ENCODE measurements at regions not wholly inside any gene's neighbourhood (a gene's known extent, or its start where the extent isn't known, plus 50 kb on each side); places are given as distances from the start of the nearest gene placed in this dataset.

DNA sequence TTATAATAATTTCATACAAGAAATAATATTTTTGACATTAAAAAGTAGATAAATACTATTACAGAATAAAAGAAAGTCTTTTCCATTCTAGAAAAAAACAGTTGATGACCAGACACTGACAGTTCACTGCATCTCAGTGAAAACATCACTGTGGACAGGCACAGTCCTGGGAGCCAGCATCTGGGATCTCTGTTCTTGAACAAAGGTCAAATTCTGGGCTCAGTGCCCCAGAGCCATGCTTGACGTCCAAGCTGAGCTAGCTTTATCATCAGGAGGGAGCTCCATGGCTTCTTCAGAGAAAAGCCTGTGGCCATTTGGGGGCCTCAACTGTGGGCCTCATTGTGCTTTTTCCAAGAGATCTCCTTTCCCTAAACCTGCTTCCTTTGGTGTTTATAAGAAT lies 86.1 kb upstream of the SRD5A2 start:
- Histone ChIP-seq H3K9me3 (ENCODE audit: insufficient read depth, low read depth, low read length) (no peaks in the 10 kb centered on the region), H3K27me3 (ENCODE audit: insufficient read depth, low read length) (no peaks in the 10 kb centered on the region), H3K9ac (ENCODE audit: low read length) (no peak overlapping the region), H3K27ac (ENCODE audit: low read depth, low read length) (no peak overlapping the region), H2AK5ac (ENCODE audit: low read length) (no peak overlapping the region), H2BK12ac (ENCODE audit: low read length) (no peak overlapping the region), H3K4ac (ENCODE audit: low read depth, low read length) (no peak overlapping the region), H3K4me1 (ENCODE audit: control insufficient read depth in 1 of 2, insufficient read depth in 2 of 2, low read length in 2 of 2) (no peaks in the 10 kb centered on the region), H3K4me3 (ENCODE audit: low read depth, low read length) (no peak overlapping the region), H3K79me2 (ENCODE audit: control insufficient read depth, insufficient read depth, low read length, poor library complexity) (no peaks in the 10 kb centered on the region), H2BK5ac (ENCODE audit: low read depth, low read length, poor library complexity) (no peak overlapping the region), H4K12ac (ENCODE audit: low read depth, low read length) (no peak overlapping the region), H4K8ac (ENCODE audit: low read depth, low read length) (no peak overlapping the region), H3K36me3 (ENCODE audit: control insufficient read depth in 1 of 2, insufficient read depth in 2 of 2, low read length in 2 of 2) (no peaks in the 10 kb centered on the region), H3K18ac (ENCODE audit: low read length) (no peak overlapping the region), H4K91ac (ENCODE audit: low read depth, low read length) (no peak overlapping the region), H3K79me1 (ENCODE audit: low read length) (no peaks in the 10 kb centered on the region), H3K23ac (ENCODE audit: low read length) (no peak overlapping the region), H3K4me2 (ENCODE audit: low read length) (no peak overlapping the region), H2AFZ (ENCODE audit: insufficient read depth, low read length, poor library complexity) (no peak overlapping the region), H2BK120ac (ENCODE audit: insufficient read depth, low read length, poor library complexity) (no peak overlapping the region), H3K14ac (ENCODE audit: low read length) (no peak overlapping the region)
- WGBS (ENCODE audit: extremely low coverage, insufficient coverage, insufficient read length): no CpG with 5 or more reads among the region's 1 CpG
- no peak for DNase-seq

DNA sequence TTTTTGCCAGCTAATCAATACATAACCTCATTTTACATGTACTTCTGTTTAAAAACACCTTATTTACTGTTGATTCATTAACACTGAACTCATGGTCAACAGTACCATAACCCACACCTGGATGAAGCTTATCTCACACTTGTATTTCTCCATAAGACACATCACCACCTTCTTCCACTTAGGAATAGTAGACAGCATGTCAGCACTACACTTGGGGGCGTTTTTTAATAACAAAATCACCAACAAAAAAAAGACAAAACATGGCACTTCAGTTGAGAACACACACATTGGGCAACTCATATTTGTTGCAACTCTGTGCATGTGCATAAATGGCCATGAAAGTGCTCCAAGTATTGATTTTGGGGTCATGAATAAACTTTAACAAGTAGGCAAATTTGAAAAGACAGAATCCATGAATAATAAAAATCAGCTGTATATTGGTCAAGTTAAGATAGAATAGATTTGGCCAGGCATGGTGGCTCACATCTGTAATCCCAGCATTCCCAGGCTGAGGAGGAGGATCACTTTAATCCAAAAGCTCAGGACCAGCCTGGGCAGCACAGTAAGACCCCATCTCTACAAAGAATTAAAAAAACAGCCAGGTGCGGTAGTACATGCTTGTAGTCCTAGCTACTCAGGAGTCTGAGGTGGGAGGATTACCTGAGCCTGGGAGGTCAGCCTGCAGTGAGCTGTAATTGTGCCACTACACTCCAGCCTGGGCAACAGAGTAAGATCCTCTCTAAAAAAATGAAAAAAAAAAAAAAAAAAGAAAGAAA lies 84.4 kb upstream of the SRD5A2 start:
- Histone ChIP-seq H3K79me1 (ENCODE audit: low read length) (no peaks in the 10 kb centered on the region), H2AK5ac (ENCODE audit: low read length) (no peak overlapping the region), H2BK120ac (ENCODE audit: insufficient read depth, low read length, poor library complexity) (no peak overlapping the region), H3K4me1 (ENCODE audit: control insufficient read depth in 1 of 2, insufficient read depth in 2 of 2, low read length in 2 of 2) (no peaks in the 10 kb centered on the region), H3K9ac (ENCODE audit: low read length) (no peak overlapping the region), H3K36me3 (ENCODE audit: control insufficient read depth in 1 of 2, insufficient read depth in 2 of 2, low read length in 2 of 2) (no peaks in the 10 kb centered on the region), H3K4me3 (ENCODE audit: low read depth, low read length) (no peak overlapping the region), H4K12ac (ENCODE audit: low read depth, low read length) (no peak overlapping the region), H2AFZ (ENCODE audit: insufficient read depth, low read length, poor library complexity) (no peak overlapping the region), H3K14ac (ENCODE audit: low read length) (no peak overlapping the region), H3K9me3 (ENCODE audit: insufficient read depth, low read depth, low read length) (no peaks in the 10 kb centered on the region), H3K27ac (ENCODE audit: low read depth, low read length) (no peak overlapping the region), H3K23ac (ENCODE audit: low read length) (no peak overlapping the region), H3K79me2 (ENCODE audit: control insufficient read depth, insufficient read depth, low read length, poor library complexity) (no peaks in the 10 kb centered on the region), H4K8ac (ENCODE audit: low read depth, low read length) (no peak overlapping the region), H3K4me2 (ENCODE audit: low read length) (no peak overlapping the region), H3K18ac (ENCODE audit: low read length) (no peak overlapping the region), H2BK5ac (ENCODE audit: low read depth, low read length, poor library complexity) (no peak overlapping the region), H2BK12ac (ENCODE audit: low read length) (no peak overlapping the region), H4K91ac (ENCODE audit: low read depth, low read length) (no peak overlapping the region), H3K27me3 (ENCODE audit: insufficient read depth, low read length) (no peaks in the 10 kb centered on the region), H3K4ac (ENCODE audit: low read depth, low read length) (no peak overlapping the region)
- no CpG with 5 or more reads among the region's 2 CpGs for WGBS (ENCODE audit: extremely low coverage, insufficient coverage, insufficient read length)
- DNase-seq: no peak

DNA sequence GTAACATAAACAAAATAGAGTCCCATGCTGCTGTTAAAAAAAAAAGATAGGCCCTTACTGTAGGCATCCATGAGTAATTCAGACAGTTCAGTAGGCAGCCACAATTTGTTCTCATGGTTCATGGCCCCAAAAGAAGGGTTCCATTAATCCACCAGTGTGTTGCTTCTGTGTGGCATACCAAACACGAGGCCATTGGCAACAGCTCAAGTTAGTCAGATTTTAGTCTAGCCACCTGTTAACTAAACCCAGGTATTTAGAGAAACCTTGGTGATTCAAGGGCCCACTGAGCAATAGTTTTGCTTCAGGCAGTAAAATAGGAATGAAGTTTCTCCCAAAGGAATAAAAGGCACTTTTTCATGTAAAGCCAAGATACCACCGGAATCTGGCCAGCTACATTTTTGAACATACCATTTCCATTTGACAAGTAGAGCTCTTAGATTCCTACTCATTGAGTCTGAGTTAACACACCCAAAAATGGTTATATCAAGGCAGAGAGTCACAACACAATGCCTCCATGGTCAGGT lies 80.1 kb upstream of the SRD5A2 start:
- H2BK5ac ChIP-seq (ENCODE audit: low read depth, low read length, poor library complexity): no peak overlapping the region
- H3K79me2 ChIP-seq (ENCODE audit: control insufficient read depth, insufficient read depth, low read length, poor library complexity): no peaks in the 10 kb centered on the region
- H4K12ac ChIP-seq (ENCODE audit: low read depth, low read length): no peak overlapping the region
- H2BK12ac ChIP-seq (ENCODE audit: low read length): no peak overlapping the region
- H2AK5ac ChIP-seq (ENCODE audit: low read length): no peak overlapping the region
- no peak overlapping the region for H3K4ac ChIP-seq (ENCODE audit: low read depth, low read length)
- no peaks in the 10 kb centered on the region for H3K79me1 ChIP-seq (ENCODE audit: low read length)
- no peak overlapping the region for H3K23ac ChIP-seq (ENCODE audit: low read length)
- H2AFZ ChIP-seq (ENCODE audit: insufficient read depth, low read length, poor library complexity): no peak overlapping the region
- no peaks in the 10 kb centered on the region for H3K36me3 ChIP-seq (ENCODE audit: control insufficient read depth in 1 of 2, insufficient read depth in 2 of 2, low read length in 2 of 2)
- no peak overlapping the region for H4K91ac ChIP-seq (ENCODE audit: low read depth, low read length)
- WGBS (ENCODE audit: extremely low coverage, insufficient coverage, insufficient read length): no CpG with 5 or more reads among the region's 2 CpGs
- no peaks in the 10 kb centered on the region for H3K9me3 ChIP-seq (ENCODE audit: insufficient read depth, low read depth, low read length)
- H3K9ac ChIP-seq (ENCODE audit: low read length): no peak overlapping the region
- H3K18ac ChIP-seq (ENCODE audit: low read length): no peak overlapping the region
- H3K14ac ChIP-seq (ENCODE audit: low read length): no peak overlapping the region
- H3K27ac ChIP-seq (ENCODE audit: low read depth, low read length): no peak overlapping the region
- no peak overlapping the region for H3K4me3 ChIP-seq (ENCODE audit: low read depth, low read length)
- no peak overlapping the region for H4K8ac ChIP-seq (ENCODE audit: low read depth, low read length)
- H2BK120ac ChIP-seq (ENCODE audit: insufficient read depth, low read length, poor library complexity): no peak overlapping the region
- no peak overlapping the region for H3K4me2 ChIP-seq (ENCODE audit: low read length)
- peak; percentile 67 to 74 for DNase-seq
- no peaks in the 10 kb centered on the region for H3K27me3 ChIP-seq (ENCODE audit: insufficient read depth, low read length)
- H3K4me1 ChIP-seq (ENCODE audit: control insufficient read depth in 1 of 2, insufficient read depth in 2 of 2, low read length in 2 of 2): no peaks in the 10 kb centered on the region

DNA sequence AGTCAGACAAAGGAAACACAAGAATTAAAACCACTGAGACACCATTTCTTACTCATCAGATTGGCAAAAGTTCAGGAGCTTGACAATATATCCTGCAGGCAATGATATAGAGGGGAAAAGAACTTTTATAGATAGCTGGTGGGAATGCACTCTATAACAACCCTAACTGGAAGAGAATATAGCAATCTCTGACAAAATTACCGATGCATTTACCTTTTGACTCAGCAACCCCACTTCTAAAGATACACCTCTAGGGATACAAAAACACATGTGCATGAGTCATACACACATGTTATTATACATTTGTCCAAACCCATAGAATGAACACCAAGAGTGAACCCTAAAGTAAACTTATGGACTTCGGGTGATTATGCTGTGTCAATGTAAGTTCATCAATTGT lies 79.4 kb upstream of the SRD5A2 start:
- Histone ChIP-seq H3K79me1 (ENCODE audit: low read length) (no peaks in the 10 kb centered on the region), H2BK12ac (ENCODE audit: low read length) (no peak overlapping the region), H3K4ac (ENCODE audit: low read depth, low read length) (no peak overlapping the region), H3K18ac (ENCODE audit: low read length) (no peak overlapping the region), H4K8ac (ENCODE audit: low read depth, low read length) (no peak overlapping the region), H3K23ac (ENCODE audit: low read length) (no peak overlapping the region), H2BK120ac (ENCODE audit: insufficient read depth, low read length, poor library complexity) (no peak overlapping the region), H3K79me2 (ENCODE audit: control insufficient read depth, insufficient read depth, low read length, poor library complexity) (no peaks in the 10 kb centered on the region), H4K91ac (ENCODE audit: low read depth, low read length) (no peak overlapping the region), H3K4me1 (ENCODE audit: control insufficient read depth in 1 of 2, insufficient read depth in 2 of 2, low read length in 2 of 2) (no peaks in the 10 kb centered on the region), H3K14ac (ENCODE audit: low read length) (no peak overlapping the region), H2AFZ (ENCODE audit: insufficient read depth, low read length, poor library complexity) (no peak overlapping the region), H3K27ac (ENCODE audit: low read depth, low read length) (no peak overlapping the region), H3K4me3 (ENCODE audit: low read depth, low read length) (no peak overlapping the region), H2BK5ac (ENCODE audit: low read depth, low read length, poor library complexity) (no peak overlapping the region), H2AK5ac (ENCODE audit: low read length) (no peak overlapping the region), H3K4me2 (ENCODE audit: low read length) (no peak overlapping the region), H3K9me3 (ENCODE audit: insufficient read depth, low read depth, low read length) (no peaks in the 10 kb centered on the region), H3K36me3 (ENCODE audit: control insufficient read depth in 1 of 2, insufficient read depth in 2 of 2, low read length in 2 of 2) (no peaks in the 10 kb centered on the region), H3K9ac (ENCODE audit: low read length) (no peak overlapping the region), H4K12ac (ENCODE audit: low read depth, low read length) (no peak overlapping the region), H3K27me3 (ENCODE audit: insufficient read depth, low read length) (no peaks in the 10 kb centered on the region)
- no CpG with 5 or more reads among the region's 2 CpGs for WGBS (ENCODE audit: extremely low coverage, insufficient coverage, insufficient read length)
- no peak for DNase-seq

Measured in trophoblast cell (in vitro differentiated cells and primary cell).